Stimulated activated CD8-positive, alpha-beta memory T cell treated with anti-CD3 and anti-CD28 coated beads, Interleukin-4, amount 100 ng/mL, for 48 hours (primary cell): ENCODE measurements at regions not wholly inside any gene's neighbourhood (a gene's known extent, or its start where the extent isn't known, plus 50 kb on each side); places are given as distances from the start of the nearest gene placed in this dataset.

Source experiments
- DNase-seq: peaks from one replicate; pipeline ENCODE4 v3.0.0-alpha.2; 2020

GRCh38 chr14:101048766-101049165 lies 145.2 kb upstream of the RTL1 start:
- no peak for DNase-seq

- no peak for DNase-seq
Observed at GRCh38 chr14:101049511-101049910, 146.0 kb upstream of the RTL1 start.

GRCh38 chr14:101049942-101050341 lies 146.4 kb upstream of the RTL1 start:
- no peak for DNase-seq

- DNase-seq = no peak
Observed at GRCh38 chr14:101050901-101051490, 147.5 kb upstream of the RTL1 start.

- no peak for DNase-seq
Observed at GRCh38 chr14:101054671-101055070, 151.1 kb upstream of the RTL1 start.

- DNase-seq = no peak
Observed at GRCh38 chr14:101055106-101055662, 151.7 kb upstream of the RTL1 start.

GRCh38 chr14:101055776-101056374 lies 152.4 kb upstream of the RTL1 start:
- no peak for DNase-seq

- no peak for DNase-seq
Observed at GRCh38 chr14:101056446-101056845, 152.9 kb upstream of the RTL1 start.

GRCh38 chr14:101057394-101057793 lies 153.9 kb upstream of the RTL1 start:
- DNase-seq = no peak

- DNase-seq = no peak
Observed at GRCh38 chr14:101058571-101058970, 155.0 kb upstream of the RTL1 start.

GRCh38 chr14:101060171-101060601 lies 156.7 kb upstream of the RTL1 start:
- no peak for DNase-seq

GRCh38 chr14:101061411-101062064 lies 158.0 kb upstream of the RTL1 start:
- no peak for DNase-seq

- no peak for DNase-seq
Observed at GRCh38 chr14:101062065-101062450, 158.5 kb upstream of the RTL1 start.

- DNase-seq = no peak
Observed at GRCh38 chr14:101062601-101063000, 159.1 kb upstream of the RTL1 start.

- no peak for DNase-seq
Observed at GRCh38 chr14:101063121-101063520, 159.6 kb upstream of the RTL1 start.

- no peak for DNase-seq
Observed at GRCh38 chr14:101064121-101064661, 160.7 kb upstream of the RTL1 start.

GRCh38 chr14:101064718-101065117 lies 161.2 kb upstream of the RTL1 start:
- no peak for DNase-seq

- DNase-seq = no peak
Observed at GRCh38 chr14:101065246-101065645, 161.7 kb upstream of the RTL1 start.

GRCh38 chr14:101065696-101066694 lies 162.5 kb upstream of the RTL1 start:
- no peak for DNase-seq

GRCh38 chr14:101066826-101067510 lies 163.4 kb upstream of the RTL1 start:
- no peak for DNase-seq

- no peak for DNase-seq
Observed at GRCh38 chr14:101068313-101069227, 165.0 kb upstream of the RTL1 start.
